Neural crest cell (in vitro differentiated cells): ENCODE measurements at regions not wholly inside any gene's neighbourhood (a gene's known extent, or its start where the extent isn't known, plus 50 kb on each side); places are given as distances from the start of the nearest gene placed in this dataset.

Source experiments
- DNase-seq: peaks from one replicate; pipeline ENCODE4 v3.0.0; 2021; ENCODE audit warnings: low read depth, mixed read lengths, low spot score
- H3K27ac Mint-ChIP-seq: one replicate; pipeline ENCODE4 v1.8.0; 2021; ENCODE audit warnings: mild to moderate bottlenecking, mixed read lengths; ENCODE audit not compliant: unreplicated experiment
- H3K27me3 Mint-ChIP-seq: 2 replicates; pipeline ENCODE4 v1.8.0; 2021; ENCODE audit warnings: low read depth, mild to moderate bottlenecking, mixed read lengths
- H3K36me3 Mint-ChIP-seq: 2 replicates; pipeline ENCODE4 v1.8.0; 2021; ENCODE audit warnings: low read depth, mild to moderate bottlenecking, mixed read lengths
- H3K4me1 Mint-ChIP-seq: 2 replicates; pipeline ENCODE4 v1.8.0; 2021; ENCODE audit warnings: mixed read lengths
- H3K4me3 Mint-ChIP-seq: one replicate; pipeline ENCODE4 v1.8.0; 2021; ENCODE audit warnings: mild to moderate bottlenecking, mixed read lengths
- H3K9me3 Mint-ChIP-seq: 2 replicates; pipeline ENCODE4 v1.8.0; 2021; ENCODE audit warnings: mixed read lengths
- TF ChIP-seq, protein P1 (sequence below): fragments of 200-600 bp; sonication (generic); conservative IDR thresholded peaks from 2 replicates; pipeline ENCODE4 v1.5.0; 2021; ENCODE audit warnings: antibody characterized with exemption, mild to moderate bottlenecking

DNA sequence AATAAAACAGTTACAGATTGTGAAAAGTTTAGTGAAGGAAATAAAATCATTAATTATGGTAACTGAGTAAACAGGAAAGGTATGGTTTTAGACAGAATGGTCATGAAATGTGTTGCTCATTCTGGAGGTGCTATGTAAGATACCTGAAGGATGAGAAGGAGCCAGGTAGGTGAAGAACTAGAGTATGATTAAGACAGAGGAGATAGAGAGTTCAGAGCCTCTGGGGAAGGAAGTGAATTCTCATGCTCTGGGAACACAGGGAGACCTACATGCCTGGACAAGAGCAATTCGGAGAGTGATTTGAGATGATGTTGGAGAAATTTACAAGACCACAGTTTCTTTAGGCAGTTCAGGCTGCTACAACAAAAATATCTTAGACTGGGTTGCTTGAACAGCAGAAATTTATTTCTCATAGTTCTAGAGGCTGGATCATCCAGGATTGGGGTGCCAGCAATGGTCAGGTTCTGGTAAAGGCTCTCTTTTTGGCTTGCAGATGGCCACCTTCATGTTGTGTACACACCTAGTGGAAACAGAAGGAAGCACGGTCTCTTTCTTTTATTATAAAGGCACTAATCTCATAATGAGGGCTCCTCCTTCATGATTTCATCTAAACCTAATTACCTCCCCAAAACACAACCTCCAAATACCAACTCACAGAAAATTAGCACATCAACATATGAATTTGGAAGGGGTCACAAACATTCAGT lies 1416.1 kb downstream of the PCDH7 start:
- no peak for DNase-seq
- Mint-ChIP-seq H3K27ac (no peak overlapping the region), H3K4me3 (no peak overlapping the region), H3K36me3 (no peaks in the 10 kb centered on the region), H3K9me3 (peaks cover 7% of the 10 kb centered on the region), H3K4me1 (no peaks in the 10 kb centered on the region), H3K27me3 (no peaks in the 10 kb centered on the region)
- TF ChIP-seq, protein P1, sequence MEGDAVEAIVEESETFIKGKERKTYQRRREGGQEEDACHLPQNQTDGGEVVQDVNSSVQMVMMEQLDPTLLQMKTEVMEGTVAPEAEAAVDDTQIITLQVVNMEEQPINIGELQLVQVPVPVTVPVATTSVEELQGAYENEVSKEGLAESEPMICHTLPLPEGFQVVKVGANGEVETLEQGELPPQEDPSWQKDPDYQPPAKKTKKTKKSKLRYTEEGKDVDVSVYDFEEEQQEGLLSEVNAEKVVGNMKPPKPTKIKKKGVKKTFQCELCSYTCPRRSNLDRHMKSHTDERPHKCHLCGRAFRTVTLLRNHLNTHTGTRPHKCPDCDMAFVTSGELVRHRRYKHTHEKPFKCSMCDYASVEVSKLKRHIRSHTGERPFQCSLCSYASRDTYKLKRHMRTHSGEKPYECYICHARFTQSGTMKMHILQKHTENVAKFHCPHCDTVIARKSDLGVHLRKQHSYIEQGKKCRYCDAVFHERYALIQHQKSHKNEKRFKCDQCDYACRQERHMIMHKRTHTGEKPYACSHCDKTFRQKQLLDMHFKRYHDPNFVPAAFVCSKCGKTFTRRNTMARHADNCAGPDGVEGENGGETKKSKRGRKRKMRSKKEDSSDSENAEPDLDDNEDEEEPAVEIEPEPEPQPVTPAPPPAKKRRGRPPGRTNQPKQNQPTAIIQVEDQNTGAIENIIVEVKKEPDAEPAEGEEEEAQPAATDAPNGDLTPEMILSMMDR: peak; percentile 21

DNA sequence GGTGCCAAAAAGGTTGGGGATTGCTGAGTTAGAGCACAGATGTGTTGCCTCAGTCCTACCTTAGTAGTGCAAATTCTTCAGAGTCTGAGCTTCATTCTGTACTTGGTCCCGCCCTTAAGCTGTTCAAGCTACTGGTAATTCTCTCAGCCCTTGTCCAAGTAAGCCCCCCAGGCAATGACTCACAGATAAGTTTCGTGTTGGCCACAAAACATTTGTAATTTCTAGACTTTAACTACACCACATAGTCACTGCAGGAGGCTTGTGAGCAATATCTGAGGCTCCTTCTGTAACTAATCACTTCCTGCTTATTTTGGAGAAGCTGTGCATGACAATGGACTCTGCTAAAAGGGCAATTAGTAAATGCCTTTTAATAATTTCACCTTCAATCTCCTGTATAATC lies 1420.5 kb downstream of the PCDH7 start:
- Mint-ChIP-seq H3K4me3 (no peak overlapping the region), H3K27ac (no peak overlapping the region), H3K9me3 (peaks cover 8% of the 10 kb centered on the region), H3K4me1 (no peaks in the 10 kb centered on the region), H3K36me3 (no peaks in the 10 kb centered on the region), H3K27me3 (no peaks in the 10 kb centered on the region)
- DNase-seq: no peak
- TF ChIP-seq, protein P1: no peak

- Mint-ChIP-seq H3K4me3 (no peak overlapping the region), H3K4me1 (no peaks in the 10 kb centered on the region)
- TF ChIP-seq, protein P1: no peak
Measured at GRCh38 chr4:32142075-32142474, 1421.9 kb downstream of the PCDH7 start.

DNA sequence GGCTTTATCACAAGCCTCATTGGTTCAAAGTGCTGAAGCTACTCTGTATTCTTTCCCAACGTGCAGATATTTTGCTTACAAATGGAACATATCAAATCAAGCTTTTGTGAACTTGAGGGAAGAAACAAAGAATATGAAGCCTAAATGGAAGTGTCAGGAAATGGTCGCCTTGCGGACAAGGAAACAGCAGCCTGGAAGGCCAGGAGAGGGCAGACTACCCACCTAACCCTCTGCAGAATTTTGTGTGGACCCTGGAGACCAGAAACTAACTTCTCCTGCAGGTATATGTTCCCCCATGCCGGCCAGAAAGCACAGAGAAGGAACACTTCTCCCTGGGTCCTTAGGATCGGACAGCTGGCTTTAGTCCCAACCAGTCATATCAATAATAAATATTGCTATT lies 1425.8 kb downstream of the PCDH7 start:
- peaks cover 6% of the 10 kb centered on the region for H3K9me3 Mint-ChIP-seq
- DNase-seq: no peak
- H3K27me3 Mint-ChIP-seq: no peaks in the 10 kb centered on the region
- TF ChIP-seq, protein P1: no peak
- no peaks in the 10 kb centered on the region for H3K4me1 Mint-ChIP-seq
- H3K4me3 Mint-ChIP-seq: no peak overlapping the region
- no peak overlapping the region for H3K27ac Mint-ChIP-seq
- H3K36me3 Mint-ChIP-seq: no peaks in the 10 kb centered on the region

More at GRCh38 chr4:32142075-32142474, 1421.9 kb downstream of the PCDH7 start:
- Mint-ChIP-seq H3K9me3 (peaks cover 6% of the 10 kb centered on the region), H3K36me3 (no peaks in the 10 kb centered on the region), H3K27me3 (no peaks in the 10 kb centered on the region), H3K27ac (no peak overlapping the region)
- no peak for DNase-seq

- DNase-seq: no peak
- Mint-ChIP-seq H3K4me1 (no peaks in the 10 kb centered on the region), H3K27ac (no peak overlapping the region), H3K36me3 (no peaks in the 10 kb centered on the region), H3K9me3 (peaks cover 6% of the 10 kb centered on the region), H3K4me3 (no peak overlapping the region), H3K27me3 (no peaks in the 10 kb centered on the region)
- TF ChIP-seq, protein P1: no peak
Measured at GRCh38 chr4:32147446-32148085, 1427.4 kb downstream of the PCDH7 start.
